Neuronal stem cell (in vitro differentiated cells): ENCODE measurements at regions not wholly inside any gene's neighbourhood (a gene's known extent, or its start where the extent isn't known, plus 50 kb on each side); places are given as distances from the start of the nearest gene placed in this dataset.

ENCODE experiments used
- DNase-seq: peaks from one replicate; pipeline ENCODE4 v3.0.0-alpha.2; 2013; ENCODE audit warnings: low spot score
- H2AFZ ChIP-seq: one replicate; pipeline ENCODE4 v1.6.1; 2013; ENCODE audit warnings: mild to moderate bottlenecking, low read length, inconsistent platforms
- H2AK5ac ChIP-seq: 2 replicates; pipeline ENCODE4 v1.6.1; 2013; ENCODE audit warnings: low read depth, mild to moderate bottlenecking, inconsistent platforms, low read length, moderate library complexity, mixed read lengths
- H2BK120ac ChIP-seq: 2 replicates; pipeline ENCODE4 v1.6.1; 2013; ENCODE audit warnings: low read depth, mild to moderate bottlenecking, inconsistent platforms, low read length, moderate library complexity, mixed read lengths
- H2BK12ac ChIP-seq: one replicate; pipeline ENCODE4 v1.6.1; 2013; ENCODE audit warnings: low read length, inconsistent platforms
- H2BK15ac ChIP-seq: 2 replicates; pipeline ENCODE4 v1.6.1; 2013; ENCODE audit warnings: mild to moderate bottlenecking, low read length, inconsistent platforms, mixed read lengths
- H2BK5ac ChIP-seq: one replicate; pipeline ENCODE4 v1.6.1; 2013; ENCODE audit warnings: inconsistent platforms, mild to moderate bottlenecking, low read length, moderate library complexity
- H3K14ac ChIP-seq: one replicate; pipeline ENCODE4 v1.6.1; 2013; ENCODE audit warnings: low read length, inconsistent platforms
- H3K18ac ChIP-seq: 2 replicates; pipeline ENCODE4 v1.6.1; 2013; ENCODE audit warnings: low read length, inconsistent platforms
- H3K23ac ChIP-seq: 2 replicates; pipeline ENCODE4 v1.6.1; 2013; ENCODE audit warnings: low read depth, mild to moderate bottlenecking, mixed read lengths, low read length, inconsistent platforms; ENCODE audit not compliant: poor library complexity
- H3K27ac ChIP-seq: replicated peaks from 3 replicates; pipeline ENCODE4 v1.5.1; 2013; ENCODE audit warnings: low read length, inconsistent platforms
- H3K27me3 ChIP-seq, 3 experiments: 2 replicates each; pipeline ENCODE4 v1.6.1; 2013; ENCODE audit warnings: low read length in 3 of 3, mild to moderate bottlenecking in 2 of 3, inconsistent platforms in 1 of 3, low read depth in 1 of 3, mixed read lengths in 1 of 3, moderate library complexity in 1 of 3; ENCODE audit not compliant: control insufficient read depth in 3 of 3, insufficient read depth in 3 of 3
- H3K36me3 ChIP-seq, 2 donors: replicated peaks in 1 of 2; 2 replicates each; pipeline ENCODE4 v1.6.1; 2013; ENCODE audit warnings: low read length in 2 of 2; ENCODE audit not compliant: control insufficient read depth in 2 of 2, insufficient read depth in 2 of 2
- H3K4ac ChIP-seq: 2 replicates; pipeline ENCODE4 v1.6.1; 2013; ENCODE audit warnings: inconsistent platforms, mild to moderate bottlenecking, low read length, moderate library complexity
- H3K4me1 ChIP-seq, 2 donors: 1 replicate in 1 of 2; 2 replicates in 1 of 2; pipeline ENCODE4 v1.6.1; 2013; ENCODE audit warnings: low read length in 2 of 2, low read depth in 1 of 2; ENCODE audit not compliant: control insufficient read depth in 2 of 2, insufficient read depth in 1 of 2
- H3K4me2 ChIP-seq: one replicate; pipeline ENCODE4 v1.6.1; 2013; ENCODE audit warnings: mild to moderate bottlenecking, low read length, inconsistent platforms; ENCODE audit not compliant: insufficient read depth, poor library complexity, severe bottlenecking
- H3K4me3 ChIP-seq, 2 donors: 2 replicates each; pipeline ENCODE4 v1.5.1; 2013; ENCODE audit warnings: low read length in 2 of 2, mild to moderate bottlenecking in 2 of 2, inconsistent platforms in 1 of 2, moderate library complexity in 1 of 2
- H3K79me1 ChIP-seq: one replicate; pipeline ENCODE4 v1.6.1; 2013; ENCODE audit warnings: low read depth, mild to moderate bottlenecking, inconsistent platforms, low read length, moderate library complexity
- H3K9ac ChIP-seq: one replicate; pipeline ENCODE4 v1.6.1; 2013; ENCODE audit warnings: mild to moderate bottlenecking, low read depth, low read length, inconsistent platforms; ENCODE audit not compliant: poor library complexity
- H3K9me3 ChIP-seq, 2 donors: replicated peaks in 1 of 2; 2 replicates each; pipeline versions ENCODE3 to v1.6.1; 2013; ENCODE audit warnings: low read length in 2 of 2, mild to moderate bottlenecking in 2 of 2, inconsistent platforms in 1 of 2, low read depth in 1 of 2, mixed read lengths in 1 of 2, moderate library complexity in 1 of 2; ENCODE audit not compliant: control insufficient read depth in 2 of 2, insufficient read depth in 1 of 2
- H4K8ac ChIP-seq: one replicate; pipeline ENCODE4 v1.6.1; 2013; ENCODE audit warnings: low read depth, mild to moderate bottlenecking, inconsistent platforms, low read length, moderate library complexity
- H4K91ac ChIP-seq: one replicate; pipeline ENCODE4 v1.6.1; 2013; ENCODE audit warnings: low read length, low read depth, mild to moderate bottlenecking, inconsistent platforms; ENCODE audit not compliant: poor library complexity
- WGBS, 2 donors: extraction: QIAGEN DNeasy Blood & Tissue Kit; methylation state at CpG; one replicate each; pipeline ENCODE4 v1.1.7; 2013; ENCODE audit warnings: missing lambda C conversion rate in 2 of 2, mixed read lengths in 1 of 2; ENCODE audit not compliant: insufficient read length in 2 of 2, insufficient replicate concordance in 1 of 2; ENCODE audit errors: extremely low coverage in 2 of 2; 5-methylcytosine and 5-hydroxymethylcytosine counted together

- H3K4me1 ChIP-seq = peaks cover 0 to 3% of the 10 kb centered on the region in 2 donors
- H3K36me3 ChIP-seq = no peaks in the 10 kb centered on the region
- H3K14ac ChIP-seq = no peak overlapping the region
- H4K8ac ChIP-seq = no peak overlapping the region
- no peak overlapping the region for H3K23ac ChIP-seq
- H2BK15ac ChIP-seq = no peak overlapping the region
- H3K4ac ChIP-seq = no peak overlapping the region
- H2BK120ac ChIP-seq = no peak overlapping the region
- no peak overlapping the region for H4K91ac ChIP-seq
- H3K27me3 ChIP-seq = no peaks in the 10 kb centered on the region
- no peak overlapping the region for H3K27ac ChIP-seq
- no peak overlapping the region for H3K4me3 ChIP-seq
- H2BK5ac ChIP-seq = no peak overlapping the region
- no peak overlapping the region for H3K18ac ChIP-seq
- no peak overlapping the region for H2AFZ ChIP-seq
- H3K9ac ChIP-seq = no peak overlapping the region
- H3K79me1 ChIP-seq = no peaks in the 10 kb centered on the region
- H2BK12ac ChIP-seq = no peak overlapping the region
- no peak overlapping the region for H3K4me2 ChIP-seq
- H3K9me3 ChIP-seq = peaks cover 0 to 2% of the 10 kb centered on the region in 2 donors
- H2AK5ac ChIP-seq = no peak overlapping the region
- WGBS, 2 donors = no CpG with 5 or more reads among the region's 1 CpG
- DNase-seq = no peak
Measured at GRCh38 chr13:90416938-90417337, 930.5 kb upstream of the MIR17HG start.

- Histone ChIP-seq H3K4me3 (no peak overlapping the region), H2BK15ac (no peak overlapping the region), H2AFZ (no peak overlapping the region), H2BK5ac (no peak overlapping the region), H2AK5ac (no peak overlapping the region), H3K4me2 (no peak overlapping the region), H3K27ac (no peak overlapping the region), H2BK120ac (no peak overlapping the region), H3K9ac (no peak overlapping the region), H3K14ac (no peak overlapping the region), H3K27me3 (no peaks in the 10 kb centered on the region), H4K8ac (no peak overlapping the region), H3K23ac (no peak overlapping the region), H3K4me1 (peaks cover 0 to 3% of the 10 kb centered on the region in 2 donors), H3K18ac (no peak overlapping the region), H3K36me3 (no peaks in the 10 kb centered on the region), H4K91ac (no peak overlapping the region), H3K9me3 (peaks cover 0 to 2% of the 10 kb centered on the region in 2 donors), H2BK12ac (no peak overlapping the region), H3K4ac (no peak overlapping the region), H3K79me1 (no peaks in the 10 kb centered on the region)
- no peak for DNase-seq
- no CpG with 5 or more reads among the region's 2 CpGs for WGBS, 2 donors
Measured at GRCh38 chr13:90420683-90421082, 926.8 kb upstream of the MIR17HG start.

- H3K27ac ChIP-seq = no peak overlapping the region
- no peaks in the 10 kb centered on the region for H3K27me3 ChIP-seq
- H3K9me3 ChIP-seq = no peaks in the 10 kb centered on the region
- H3K23ac ChIP-seq = no peak overlapping the region
- H2BK12ac ChIP-seq = no peak overlapping the region
- no peak for DNase-seq
- H3K14ac ChIP-seq = peak overlapping the region; percentile 27
- peak overlapping the region; percentile 79 for H3K18ac ChIP-seq
- H2BK5ac ChIP-seq = no peak overlapping the region
- H3K4me1 ChIP-seq = peaks cover 0 to 4% of the 10 kb centered on the region in 2 donors
- H2BK15ac ChIP-seq = no peak overlapping the region
- no CpG with 5 or more reads among the region's 8 CpGs for WGBS, 2 donors
- no peak overlapping the region for H2BK120ac ChIP-seq
- no peak overlapping the region for H3K4ac ChIP-seq
- peak overlapping the region; percentile 61 for H2AFZ ChIP-seq
- H3K79me1 ChIP-seq = no peaks in the 10 kb centered on the region
- no peak overlapping the region for H3K9ac ChIP-seq
- H2AK5ac ChIP-seq = no peak overlapping the region
- H4K91ac ChIP-seq = no peak overlapping the region
- H3K4me3 ChIP-seq = no peak overlapping the region
- H3K4me2 ChIP-seq = no peak overlapping the region
- H4K8ac ChIP-seq = no peak overlapping the region
- no peaks in the 10 kb centered on the region for H3K36me3 ChIP-seq
Measured at GRCh38 chr13:90427322-90428272, 919.9 kb upstream of the MIR17HG start.

- Histone ChIP-seq H3K27ac (no peak overlapping the region), H3K23ac (no peak overlapping the region), H2BK5ac (no peak overlapping the region), H3K36me3 (no peaks in the 10 kb centered on the region), H2BK12ac (peak overlapping the region; percentile 4), H3K4ac (no peak overlapping the region), H2BK15ac (no peak overlapping the region), H3K9ac (no peak overlapping the region), H3K4me1 (peaks cover 0 to 4% of the 10 kb centered on the region in 2 donors), H3K14ac (peak overlapping the region; percentile 82), H3K4me2 (no peak overlapping the region), H2AK5ac (no peak overlapping the region), H3K79me1 (no peaks in the 10 kb centered on the region), H2AFZ (no peak overlapping the region), H3K27me3 (no peaks in the 10 kb centered on the region), H3K18ac (peak overlapping the region; percentile 89), H3K4me3 (no peak overlapping the region), H2BK120ac (no peak overlapping the region), H3K9me3 (no peaks in the 10 kb centered on the region), H4K8ac (peak overlapping the region; percentile 48), H4K91ac (no peak overlapping the region)
- DNase-seq = no peak
- no CpG with 5 or more reads among the region's 12 CpGs for WGBS, 2 donors
Measured at GRCh38 chr13:90428522-90429210, 918.8 kb upstream of the MIR17HG start.
